OCI-LY1 (cell line): ENCODE measurements at regions not wholly inside any gene's neighbourhood (a gene's known extent, or its start where the extent isn't known, plus 50 kb on each side); places are given as distances from the start of the nearest gene placed in this dataset.
A peak's percentile ranks its signal among the peaks of the same experiment; 100 is the strongest.

Experiments
- H2AFZ ChIP-seq: fragments of 200-600 bp; sonication (generic), shearing (Covaris generic); 2 replicates; pipeline ENCODE4 v1.6.0; 2014; ENCODE audit warnings: antibody characterized with exemption, mild to moderate bottlenecking, low read length
- H3F3A ChIP-seq: fragments of 200-600 bp; sonication (generic), shearing (Covaris generic); 2 replicates; pipeline ENCODE4 v1.6.0; 2014; ENCODE audit warnings: mild to moderate bottlenecking, antibody characterized with exemption, low read length, moderate library complexity; ENCODE audit not compliant: insufficient read depth
- H3K27ac ChIP-seq: fragments of 200-600 bp; sonication (generic); 2 replicates; pipeline ENCODE4 v1.5.1; 2014; ENCODE audit warnings: low read length, mixed run types, mild to moderate bottlenecking, low read depth; ENCODE audit not compliant: poor library complexity, severe bottlenecking
- H3K27me3 ChIP-seq: fragments of 200-600 bp; sonication (generic); 2 replicates; pipeline ENCODE4 v1.6.0; 2014; ENCODE audit warnings: antibody characterized with exemption, mild to moderate bottlenecking, low read length, moderate library complexity; ENCODE audit not compliant: insufficient read depth
- H3K36me3 ChIP-seq: fragments of 200-600 bp; sonication (generic); 2 replicates; pipeline ENCODE4 v1.6.1; 2014; ENCODE audit warnings: mild to moderate bottlenecking, antibody characterized with exemption, low read length, moderate library complexity, mixed read lengths; ENCODE audit not compliant: insufficient read depth
- H3K4me1 ChIP-seq: fragments of 200-600 bp; sonication (generic); 2 replicates; pipeline ENCODE4 v1.5.1; 2014; ENCODE audit warnings: mild to moderate bottlenecking, low read length, moderate library complexity; ENCODE audit not compliant: insufficient read depth, severe bottlenecking
- H3K4me2 ChIP-seq: fragments of 200-600 bp; sonication (generic), shearing (Covaris generic); 2 replicates; pipeline ENCODE4 v1.6.1; 2014; ENCODE audit warnings: low read length
- H3K4me3 ChIP-seq: fragments of 200-600 bp; sonication (generic); 2 replicates; pipeline ENCODE4 v1.5.1; 2014; ENCODE audit warnings: low read length, low read depth, mild to moderate bottlenecking, mixed read lengths; ENCODE audit not compliant: poor library complexity, severe bottlenecking
- H3K79me2 ChIP-seq: fragments of 200-600 bp; shearing (Covaris generic); 2 replicates; pipeline ENCODE4 v1.6.1; 2016; ENCODE audit warnings: mixed run types, low read length, mixed read lengths; ENCODE audit not compliant: insufficient read depth
- H3K9ac ChIP-seq: fragments of 200-600 bp; sonication (generic), shearing (Covaris generic); 2 replicates; pipeline ENCODE4 v1.6.1; 2014; ENCODE audit warnings: mild to moderate bottlenecking, low read length, mixed read lengths
- H3K9me2 ChIP-seq: fragments of 200-600 bp; sonication (generic), shearing (Covaris generic); 2 replicates; pipeline ENCODE4 v1.6.1; 2014; ENCODE audit warnings: low read depth, mild to moderate bottlenecking, low read length, mixed read lengths
- H3K9me3 ChIP-seq: fragments of 200-600 bp; shearing (Covaris generic); 2 replicates; pipeline ENCODE4 v1.6.1; 2014; ENCODE audit warnings: low read length, mixed read lengths
- H4K20me1 ChIP-seq: fragments of 200-600 bp; sonication (generic), shearing (Covaris generic); 2 replicates; pipeline ENCODE4 v1.6.0; 2016; ENCODE audit warnings: mild to moderate bottlenecking, low read length; ENCODE audit not compliant: insufficient read depth
- EZH2 ChIP-seq: fragments of 200-600 bp; sonication (generic), shearing (Covaris generic); IDR thresholded peaks from 2 replicates; pipeline ENCODE4 v1.8.0; 2017; ENCODE audit warnings: borderline replicate concordance, mixed run types, mild to moderate bottlenecking, antibody characterized with exemption, low read length, moderate library complexity, mixed read lengths
- TF ChIP-seq, protein P1 (sequence below): fragments of 200-600 bp; sonication (generic), shearing (Covaris generic); IDR thresholded peaks from 2 replicates; pipeline ENCODE4 v1.5.1; 2017; ENCODE audit warnings: mild to moderate bottlenecking, antibody characterized with exemption, low read length, moderate library complexity, mixed read lengths

- Histone ChIP-seq H3F3A (peaks cover 13% of the 10 kb centered on the region), H3K36me3 (no peaks in the 10 kb centered on the region), H3K27me3 (no peaks in the 10 kb centered on the region), H3K9me2 (no peaks in the 10 kb centered on the region), H3K4me3 (peak overlapping the region; percentile 25), H3K9me3 (no peaks in the 10 kb centered on the region), H3K27ac (peak overlapping the region; percentile 95), H3K4me2 (peak overlapping the region; percentile 53), H2AFZ (no peak overlapping the region), H3K4me1 (peaks cover 61% of the 10 kb centered on the region), H3K79me2 (no peaks in the 10 kb centered on the region), H4K20me1 (no peaks in the 10 kb centered on the region), H3K9ac (peak overlapping the region; percentile 56)
- TF ChIP-seq EZH2: no peak
- TF ChIP-seq, protein P1, sequence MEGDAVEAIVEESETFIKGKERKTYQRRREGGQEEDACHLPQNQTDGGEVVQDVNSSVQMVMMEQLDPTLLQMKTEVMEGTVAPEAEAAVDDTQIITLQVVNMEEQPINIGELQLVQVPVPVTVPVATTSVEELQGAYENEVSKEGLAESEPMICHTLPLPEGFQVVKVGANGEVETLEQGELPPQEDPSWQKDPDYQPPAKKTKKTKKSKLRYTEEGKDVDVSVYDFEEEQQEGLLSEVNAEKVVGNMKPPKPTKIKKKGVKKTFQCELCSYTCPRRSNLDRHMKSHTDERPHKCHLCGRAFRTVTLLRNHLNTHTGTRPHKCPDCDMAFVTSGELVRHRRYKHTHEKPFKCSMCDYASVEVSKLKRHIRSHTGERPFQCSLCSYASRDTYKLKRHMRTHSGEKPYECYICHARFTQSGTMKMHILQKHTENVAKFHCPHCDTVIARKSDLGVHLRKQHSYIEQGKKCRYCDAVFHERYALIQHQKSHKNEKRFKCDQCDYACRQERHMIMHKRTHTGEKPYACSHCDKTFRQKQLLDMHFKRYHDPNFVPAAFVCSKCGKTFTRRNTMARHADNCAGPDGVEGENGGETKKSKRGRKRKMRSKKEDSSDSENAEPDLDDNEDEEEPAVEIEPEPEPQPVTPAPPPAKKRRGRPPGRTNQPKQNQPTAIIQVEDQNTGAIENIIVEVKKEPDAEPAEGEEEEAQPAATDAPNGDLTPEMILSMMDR: no peak
These were observed 197.7 kb downstream of the BCAS1 start for GRCh38 chr20:53872561-53873229.

DNA sequence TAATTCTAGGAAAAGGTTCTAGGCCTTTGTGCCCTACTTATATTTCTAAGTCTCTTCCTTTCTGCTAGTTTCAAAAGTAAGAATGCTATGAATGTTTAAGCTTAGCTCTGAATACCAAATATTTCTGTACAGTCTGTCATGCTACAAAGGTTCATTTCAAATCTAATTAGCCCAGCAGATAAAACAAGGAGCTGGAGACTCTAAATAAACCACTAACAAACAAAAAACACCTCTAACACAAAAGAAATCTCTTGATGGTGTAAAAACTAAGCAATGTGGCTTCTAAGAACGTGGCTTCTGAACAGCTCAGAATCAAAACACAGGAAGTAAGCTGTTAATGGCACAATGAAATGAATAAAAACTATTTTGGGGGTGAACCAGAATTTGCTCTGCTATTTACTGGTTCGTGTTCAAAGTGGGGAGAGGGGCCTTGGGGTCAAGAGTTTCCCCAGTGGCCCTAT is 198.3 kb downstream of the BCAS1 start:
- Histone ChIP-seq H3K9me3 (no peaks in the 10 kb centered on the region), H3K4me2 (peak overlapping the region; percentile 53), H2AFZ (no peak overlapping the region), H4K20me1 (no peaks in the 10 kb centered on the region), H3K27ac (peak overlapping the region; percentile 95), H3F3A (peaks cover 15% of the 10 kb centered on the region), H3K79me2 (no peaks in the 10 kb centered on the region), H3K4me1 (peaks cover 67% of the 10 kb centered on the region), H3K9me2 (no peaks in the 10 kb centered on the region), H3K4me3 (peak overlapping the region; percentile 2), H3K27me3 (no peaks in the 10 kb centered on the region), H3K9ac (peak overlapping the region; percentile 56), H3K36me3 (no peaks in the 10 kb centered on the region)
- no peak for TF ChIP-seq EZH2
- TF ChIP-seq, protein P1: no peak

DNA sequence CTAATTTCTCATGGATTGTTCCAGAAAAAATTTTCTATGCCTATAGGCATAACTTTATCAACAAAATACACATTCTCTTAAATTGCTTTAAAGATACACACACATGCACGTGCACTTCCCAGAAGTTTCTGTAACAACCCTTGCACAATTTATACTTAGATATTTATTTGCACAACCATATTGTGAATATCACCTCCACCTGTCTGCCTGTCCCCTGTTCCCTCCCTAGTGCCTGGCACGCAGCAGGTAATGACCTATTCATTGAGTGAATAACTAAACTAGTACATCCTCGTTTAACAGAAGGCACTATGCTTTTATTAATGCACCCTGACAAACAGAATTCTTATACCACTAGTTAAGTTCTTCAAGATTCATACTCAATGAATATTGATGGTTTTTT is 198.9 kb downstream of the BCAS1 start:
- TF ChIP-seq, protein P1: no peak
- no peak for TF ChIP-seq EZH2
- peak overlapping the region; percentile 95 for H3K27ac ChIP-seq
- no peaks in the 10 kb centered on the region for H3K36me3 ChIP-seq
- no peaks in the 10 kb centered on the region for H4K20me1 ChIP-seq
- no peak overlapping the region for H3K4me3 ChIP-seq
- H3K4me2 ChIP-seq: peak overlapping the region; percentile 53
- H3K9me2 ChIP-seq: no peaks in the 10 kb centered on the region
- H3F3A ChIP-seq: peaks cover 18% of the 10 kb centered on the region
- H3K79me2 ChIP-seq: no peaks in the 10 kb centered on the region
- H2AFZ ChIP-seq: no peak overlapping the region
- H3K27me3 ChIP-seq: no peaks in the 10 kb centered on the region
- no peaks in the 10 kb centered on the region for H3K9me3 ChIP-seq
- peak overlapping the region; percentile 56 for H3K9ac ChIP-seq
- H3K4me1 ChIP-seq: peaks cover 73% of the 10 kb centered on the region
